Natural killer cell (primary cell): ENCODE measurements at regions not wholly inside any gene's neighbourhood (a gene's known extent, or its start where the extent isn't known, plus 50 kb on each side); places are given as distances from the start of the nearest gene placed in this dataset.

Experiments used
- ATAC-seq, 3 donors: fragments of 150-1000 bp in 2 of 3; fragments of 200-7000 bp in 1 of 3; cut with Tn5 transposase; 1 replicate in 1 of 3; 2 replicates in 2 of 3; pipeline ENCODE4 v1.10.0; 2021; ENCODE audit warnings: mild to moderate bottlenecking in 2 of 3, moderate library complexity in 2 of 3
- DNase-seq, 2 donors: peaks; one replicate each; pipeline versions ENCODE4 v3.0.0 to v3.0.0-alpha.2; 2013 to 2021; ENCODE audit warnings: mixed read lengths in 1 of 2
- H3K27ac ChIP-seq: one replicate; pipeline ENCODE4 v1.5.1; 2013; ENCODE audit warnings: mild to moderate bottlenecking, low read length
- H3K27me3 ChIP-seq: one replicate; pipeline ENCODE4 v1.6.1; 2013; ENCODE audit warnings: low read length; ENCODE audit not compliant: control insufficient read depth, insufficient read depth
- H3K36me3 ChIP-seq: one replicate; pipeline ENCODE4 v1.6.1; 2013; ENCODE audit warnings: low read length; ENCODE audit not compliant: control insufficient read depth, insufficient read depth
- H3K4me1 ChIP-seq: one replicate; pipeline ENCODE4 v1.6.1; 2013; ENCODE audit warnings: low read length; ENCODE audit not compliant: control insufficient read depth, insufficient read depth
- H3K4me3 ChIP-seq: one replicate; pipeline ENCODE4 v1.5.1; 2013; ENCODE audit warnings: low read length
- H3K9me3 ChIP-seq: one replicate; pipeline ENCODE4 v1.6.1; 2013; ENCODE audit warnings: low read length; ENCODE audit not compliant: control insufficient read depth, insufficient read depth
- H3K27ac Mint-ChIP-seq, 2 donors: one replicate each; pipeline ENCODE4 v1.8.0; 2022; ENCODE audit warnings: mild to moderate bottlenecking in 2 of 2, mixed read lengths in 2 of 2, moderate library complexity in 1 of 2
- H3K27me3 Mint-ChIP-seq, 2 donors: one replicate each; pipeline ENCODE4 v1.8.0; 2022; ENCODE audit warnings: low read depth in 2 of 2, mixed read lengths in 2 of 2
- H3K36me3 Mint-ChIP-seq: one replicate; pipeline ENCODE4 v1.8.0; 2022; ENCODE audit warnings: mixed read lengths
- H3K4me1 Mint-ChIP-seq, 2 donors: one replicate each; pipeline ENCODE4 v1.8.0; 2022; ENCODE audit warnings: mixed read lengths in 2 of 2
- H3K4me3 Mint-ChIP-seq: one replicate; pipeline ENCODE4 v1.8.0; 2022; ENCODE audit warnings: mild to moderate bottlenecking, moderate library complexity, mixed read lengths
- H3K9me3 Mint-ChIP-seq, 2 donors: one replicate each; pipeline ENCODE4 v1.8.0; 2022; ENCODE audit warnings: mixed read lengths in 2 of 2
- WGBS: methylation state at CpG from one replicate; pipeline ENCODE4 v1.1.7; 2013; ENCODE audit warnings: missing lambda C conversion rate; ENCODE audit not compliant: insufficient coverage; 5-methylcytosine and 5-hydroxymethylcytosine counted together
- intact Hi-C: fragments of 100-400 bp; cut with micrococcal nuclease; formaldehyde crosslinking; loops from one replicate; pipeline ENCODE4 v1.14.2; 2022
- TF ChIP-seq, protein P1 (sequence below): fragments of 200-600 bp; IDR thresholded peaks from one replicate; pipeline ENCODE4 v1.8.0; 2022; ENCODE audit warnings: antibody characterized with exemption

DNA sequence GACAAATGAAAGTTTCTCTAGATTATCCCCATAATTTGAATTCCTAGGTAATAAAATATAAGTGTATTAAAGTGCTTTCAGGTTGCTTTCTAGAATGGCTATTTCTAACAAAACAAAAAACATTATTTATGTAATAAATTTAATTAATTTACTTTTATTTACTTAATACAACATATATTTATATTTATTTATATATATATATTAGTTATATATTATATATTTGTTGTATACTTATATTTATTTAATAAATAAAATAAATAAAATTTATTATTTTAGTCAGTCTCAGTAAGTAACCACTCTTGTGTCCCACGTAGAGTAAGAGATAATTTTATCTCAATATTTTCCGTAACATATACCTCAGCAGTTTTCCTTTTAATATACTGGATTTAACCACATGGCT, 1031.6 kb upstream of the CNTN5 start:
- Mint-ChIP-seq H3K4me1 (no peaks in the 10 kb centered on the region), H3K9me3 (peaks cover 10 to 11% of the 10 kb centered on the region in 2 donors), H3K27me3 (no peaks in the 10 kb centered on the region), H3K4me3 (no peak overlapping the region), H3K27ac (no peak overlapping the region), H3K36me3 (peaks cover 5% of the 10 kb centered on the region)
- no peak for ATAC-seq
- WGBS, result no CpG with 5 or more reads among the region's 2 CpGs
- H3K9me3 ChIP-seq, result no peaks in the 10 kb centered on the region
- no peaks in the 10 kb centered on the region for H3K27me3 ChIP-seq
- intact Hi-C loops, result no loop called here
- no peak overlapping the region for H3K27ac ChIP-seq
- no peak overlapping the region for H3K4me3 ChIP-seq
- no peaks in the 10 kb centered on the region for H3K4me1 ChIP-seq
- TF ChIP-seq, protein P1, sequence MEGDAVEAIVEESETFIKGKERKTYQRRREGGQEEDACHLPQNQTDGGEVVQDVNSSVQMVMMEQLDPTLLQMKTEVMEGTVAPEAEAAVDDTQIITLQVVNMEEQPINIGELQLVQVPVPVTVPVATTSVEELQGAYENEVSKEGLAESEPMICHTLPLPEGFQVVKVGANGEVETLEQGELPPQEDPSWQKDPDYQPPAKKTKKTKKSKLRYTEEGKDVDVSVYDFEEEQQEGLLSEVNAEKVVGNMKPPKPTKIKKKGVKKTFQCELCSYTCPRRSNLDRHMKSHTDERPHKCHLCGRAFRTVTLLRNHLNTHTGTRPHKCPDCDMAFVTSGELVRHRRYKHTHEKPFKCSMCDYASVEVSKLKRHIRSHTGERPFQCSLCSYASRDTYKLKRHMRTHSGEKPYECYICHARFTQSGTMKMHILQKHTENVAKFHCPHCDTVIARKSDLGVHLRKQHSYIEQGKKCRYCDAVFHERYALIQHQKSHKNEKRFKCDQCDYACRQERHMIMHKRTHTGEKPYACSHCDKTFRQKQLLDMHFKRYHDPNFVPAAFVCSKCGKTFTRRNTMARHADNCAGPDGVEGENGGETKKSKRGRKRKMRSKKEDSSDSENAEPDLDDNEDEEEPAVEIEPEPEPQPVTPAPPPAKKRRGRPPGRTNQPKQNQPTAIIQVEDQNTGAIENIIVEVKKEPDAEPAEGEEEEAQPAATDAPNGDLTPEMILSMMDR, result no peak
- H3K36me3 ChIP-seq, result no peaks in the 10 kb centered on the region
- DNase-seq, result no peak

DNA sequence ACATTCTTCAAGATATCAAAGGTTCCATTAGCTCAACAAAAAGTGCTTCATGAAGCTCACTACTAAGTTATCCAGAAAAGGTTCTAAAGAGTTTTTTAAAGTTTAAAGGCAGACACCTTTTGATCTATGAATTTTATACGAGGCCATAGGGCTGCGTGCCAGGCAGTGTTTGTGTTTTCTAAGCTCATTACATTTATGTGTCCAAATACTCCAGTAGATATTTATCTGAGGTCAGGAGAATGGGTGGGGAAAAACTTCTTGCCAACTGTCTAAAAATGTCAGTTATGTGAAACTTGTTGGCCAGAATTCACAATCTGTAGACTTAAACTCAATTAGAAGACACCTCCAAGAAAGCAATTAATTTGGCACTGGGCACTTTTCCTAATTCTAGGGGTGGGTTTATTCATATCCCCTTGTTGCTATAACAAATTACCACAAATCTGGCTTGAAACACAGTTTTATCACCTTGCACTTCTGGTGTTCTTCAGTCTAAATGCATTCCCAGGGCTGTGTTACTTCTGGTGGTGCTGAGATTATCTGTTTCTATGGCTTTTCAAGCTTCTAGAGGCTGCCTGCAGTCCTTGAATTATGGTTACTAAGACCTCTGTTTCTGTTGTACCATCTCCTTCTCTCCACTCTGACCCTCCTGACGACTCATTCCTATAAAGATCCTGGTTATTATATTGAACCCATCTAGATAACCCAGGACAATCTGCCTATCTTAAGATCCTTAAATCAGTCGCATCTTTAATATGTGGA, 1030.4 kb upstream of the CNTN5 start:
- H3K9me3 ChIP-seq, result no peaks in the 10 kb centered on the region
- WGBS, result 73% methylated on average over 2 of the region's 4 CpGs

DNA sequence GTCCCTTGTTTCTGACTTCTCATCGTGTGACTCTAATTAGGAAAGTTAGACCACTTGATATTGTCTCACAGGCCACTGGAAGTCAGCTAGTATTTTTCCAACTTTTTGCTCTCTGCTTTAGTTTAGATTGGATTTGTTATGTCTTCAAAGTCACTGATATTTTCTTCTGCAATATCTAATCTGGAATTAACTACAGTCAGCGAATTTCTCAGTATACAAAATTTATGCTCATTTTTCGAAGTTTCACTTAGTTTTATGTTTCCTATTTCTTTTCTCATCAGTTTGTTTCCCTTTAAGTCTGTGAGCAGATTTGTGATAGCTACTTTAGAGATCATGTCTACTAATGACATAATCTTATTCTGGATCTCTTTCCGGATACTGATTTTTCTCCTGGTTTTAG, 1027.2 kb upstream of the CNTN5 start:
- no peaks in the 10 kb centered on the region for H3K27me3 ChIP-seq
- DNase-seq, result no peak
- H3K9me3 Mint-ChIP-seq, result peaks cover 7 to 14% of the 10 kb centered on the region in 2 donors
- H3K36me3 ChIP-seq, result no peaks in the 10 kb centered on the region
- H3K4me1 Mint-ChIP-seq, result no peaks in the 10 kb centered on the region
- no peaks in the 10 kb centered on the region for H3K27me3 Mint-ChIP-seq
- ATAC-seq, result no peak
- no peak overlapping the region for H3K4me3 ChIP-seq
- no peaks in the 10 kb centered on the region for H3K4me1 ChIP-seq
- 64% methylated on average over 1 of the region's 4 CpGs for WGBS
- H3K27ac Mint-ChIP-seq, result no peak overlapping the region
- intact Hi-C loops, result no loop called here
- H3K4me3 Mint-ChIP-seq, result no peak overlapping the region
- no peak overlapping the region for H3K27ac ChIP-seq
- no peaks in the 10 kb centered on the region for H3K9me3 ChIP-seq
- peaks cover 5% of the 10 kb centered on the region for H3K36me3 Mint-ChIP-seq
- TF ChIP-seq, protein P1, result no peak

More for the DNA sequence above, 1030.4 kb upstream of the CNTN5 start:
- Mint-ChIP-seq H3K27ac (no peak overlapping the region), H3K36me3 (peaks cover 5% of the 10 kb centered on the region), H3K4me3 (no peak overlapping the region), H3K4me1 (no peaks in the 10 kb centered on the region), H3K27me3 (no peaks in the 10 kb centered on the region), H3K9me3 (peaks cover 10 to 11% of the 10 kb centered on the region in 2 donors)
- no peaks in the 10 kb centered on the region for H3K4me1 ChIP-seq
- H3K4me3 ChIP-seq, result no peak overlapping the region
- DNase-seq (no peak), ATAC-seq (no peak)
- H3K27ac ChIP-seq, result no peak overlapping the region
- intact Hi-C loops, result no loop called here
- H3K27me3 ChIP-seq, result no peaks in the 10 kb centered on the region
- TF ChIP-seq, protein P1, result no peak
- H3K36me3 ChIP-seq, result no peaks in the 10 kb centered on the region

DNA sequence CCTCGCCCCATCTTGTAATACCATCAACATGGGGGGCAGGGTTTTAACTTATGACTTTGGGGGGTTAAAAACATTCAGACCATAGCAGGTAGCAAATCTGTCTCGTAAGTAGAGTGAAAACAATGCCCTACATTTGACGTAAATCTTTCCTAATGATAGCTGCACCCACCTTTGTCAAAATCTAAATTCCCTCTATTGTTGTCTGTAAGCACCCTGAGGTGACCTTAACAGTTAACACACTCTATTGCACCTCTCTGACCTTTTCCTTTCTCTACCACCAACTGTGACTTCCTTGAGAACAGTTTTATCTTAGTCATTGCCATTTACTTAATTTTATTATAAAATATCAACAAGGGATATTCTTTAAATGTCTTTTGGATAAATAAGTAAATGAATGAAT, 1024.9 kb upstream of the CNTN5 start:
- no peak overlapping the region for H3K27ac ChIP-seq
- no peak for ATAC-seq
- H3K27ac Mint-ChIP-seq, result no peak overlapping the region
- no peaks in the 10 kb centered on the region for H3K4me1 Mint-ChIP-seq
- no peaks in the 10 kb centered on the region for H3K36me3 ChIP-seq
- TF ChIP-seq, protein P1, result no peak
- H3K36me3 Mint-ChIP-seq, result peaks cover 5% of the 10 kb centered on the region
- no peak overlapping the region for H3K4me3 ChIP-seq
- no peak overlapping the region for H3K4me3 Mint-ChIP-seq
- H3K9me3 ChIP-seq, result no peaks in the 10 kb centered on the region
- H3K4me1 ChIP-seq, result no peaks in the 10 kb centered on the region
- DNase-seq, result no peak
- 67% methylated on average over 2 of the region's 3 CpGs for WGBS
- H3K27me3 ChIP-seq, result no peaks in the 10 kb centered on the region
- intact Hi-C loops, result no loop called here
- H3K27me3 Mint-ChIP-seq, result no peaks in the 10 kb centered on the region
- H3K9me3 Mint-ChIP-seq, result peaks cover 7 to 12% of the 10 kb centered on the region in 2 donors
